ENCODE measurements at regions not wholly inside any gene's neighbourhood (a gene's known extent, or its start where the extent isn't known, plus 50 kb on each side); places are given as distances from the start of the nearest gene placed in this dataset.

- DNase-seq (ENCODE audit: low spot score) (no peak), ATAC-seq (no peak)
These were observed 104.8 kb upstream of the GJB5 start for GRCh38 chr1:34650090-34650489.

GRCh38 chr1:34650800-34651199 lies 104.0 kb upstream of the GJB5 start:
- no peak for DNase-seq (ENCODE audit: low spot score)
- ATAC-seq = no peak

- ATAC-seq (no peak), DNase-seq (ENCODE audit: low spot score) (no peak)
These were observed 101.7 kb upstream of the GJB5 start for GRCh38 chr1:34653110-34653509.

GRCh38 chr1:34655206-34655874 lies 99.5 kb upstream of the GJB5 start:
- ATAC-seq (no peak), DNase-seq (ENCODE audit: low spot score) (no peak)

GRCh38 chr1:34655875-34656240 lies 99.0 kb upstream of the GJB5 start:
- ATAC-seq (no peak), DNase-seq (ENCODE audit: low spot score) (no peak)

- DNase-seq (ENCODE audit: low spot score) = no peak
- no peak for ATAC-seq
These were observed 98.5 kb upstream of the GJB5 start for GRCh38 chr1:34656299-34656698.

- DNase-seq (ENCODE audit: low spot score) (no peak), ATAC-seq (no peak)
These were observed 98.1 kb upstream of the GJB5 start for GRCh38 chr1:34656731-34657130.

- no peak for ATAC-seq
- DNase-seq (ENCODE audit: low spot score) = no peak
These were observed 97.6 kb upstream of the GJB5 start for GRCh38 chr1:34657266-34657665.

- DNase-seq (ENCODE audit: low spot score) = no peak
- ATAC-seq = no peak
These were observed 97.0 kb upstream of the GJB5 start for GRCh38 chr1:34657849-34658248.

- DNase-seq (ENCODE audit: low spot score) = no peak
- ATAC-seq = no peak
These were observed 91.8 kb upstream of the GJB5 start for GRCh38 chr1:34663031-34663430.

GRCh38 chr1:34668063-34668462 lies 86.8 kb upstream of the GJB5 start:
- DNase-seq (ENCODE audit: low spot score) = no peak
- ATAC-seq = no peak

GRCh38 chr1:34670982-34671381 lies 83.9 kb upstream of the GJB5 start:
- DNase-seq (ENCODE audit: low spot score) = no peak
- no peak for ATAC-seq

GRCh38 chr1:34671887-34672286 lies 83.0 kb upstream of the GJB5 start:
- ATAC-seq (no peak), DNase-seq (ENCODE audit: low spot score) (no peak)

GRCh38 chr1:34681480-34682451 lies 73.1 kb upstream of the GJB5 start:
- ATAC-seq = peak; percentile 97

GRCh38 chr1:34682452-34683223 lies 72.2 kb upstream of the GJB5 start:
- ATAC-seq (no peak), DNase-seq (ENCODE audit: low spot score) (no peak)

More at GRCh38 chr1:34681480-34682451, 73.1 kb upstream of the GJB5 start:
- DNase-seq (ENCODE audit: low spot score) = peak; percentile 50

- no peak for DNase-seq (ENCODE audit: low spot score)
- ATAC-seq = no peak
These were observed 71.2 kb upstream of the GJB5 start for GRCh38 chr1:34683616-34684015.

GRCh38 chr1:34684266-34684665 lies 70.6 kb upstream of the GJB5 start:
- ATAC-seq (no peak), DNase-seq (ENCODE audit: low spot score) (no peak)

- peak; percentile 26 for ATAC-seq
- DNase-seq (ENCODE audit: low spot score) = no peak
These were observed 69.6 kb upstream of the GJB5 start for GRCh38 chr1:34685225-34685624.

GRCh38 chr1:34686531-34686930 lies 68.3 kb upstream of the GJB5 start:
- ATAC-seq = no peak
- DNase-seq (ENCODE audit: low spot score) = no peak

- ATAC-seq (no peak), DNase-seq (ENCODE audit: low spot score) (no peak)
These were observed 66.7 kb upstream of the GJB5 start for GRCh38 chr1:34688006-34688741.

- DNase-seq (ENCODE audit: low spot score) (no peak), ATAC-seq (no peak)
These were observed 64.6 kb upstream of the GJB5 start for GRCh38 chr1:34690269-34690668.
